GM19351 (cell line): ENCODE measurements at regions not wholly inside any gene's neighbourhood (a gene's known extent, or its start where the extent isn't known, plus 50 kb on each side); places are given as distances from the start of the nearest gene placed in this dataset.

Experiments used
- ATAC-seq: cut with Tn5 transposase; IDR thresholded peaks from one replicate; pipeline ENCODE4 v1.9.1; 2021; ENCODE audit warnings: mild to moderate bottlenecking, moderate library complexity; ENCODE audit not compliant: unreplicated experiment

- no peak for ATAC-seq
These were observed 161.2 kb downstream of the ENGASE start for GRCh38 chr17:79235808-79236207.

GRCh38 chr17:79233916-79234551 is 159.4 kb downstream of the ENGASE start:
- no peak for ATAC-seq

GRCh38 chr17:79232957-79233356 is 158.3 kb downstream of the ENGASE start:
- no peak for ATAC-seq

GRCh38 chr17:79231766-79232287 is 157.2 kb downstream of the ENGASE start:
- ATAC-seq: no peak

- no peak for ATAC-seq
These were observed 156.0 kb downstream of the ENGASE start for GRCh38 chr17:79230576-79230975.

- ATAC-seq: no peak
These were observed 151.4 kb downstream of the ENGASE start for GRCh38 chr17:79226037-79226436.

GRCh38 chr17:79224903-79225302 is 150.3 kb downstream of the ENGASE start:
- ATAC-seq: no peak

- ATAC-seq: no peak
These were observed 149.9 kb downstream of the ENGASE start for GRCh38 chr17:79224476-79224875.

GRCh38 chr17:79223953-79224352 is 149.3 kb downstream of the ENGASE start:
- ATAC-seq: no peak

- ATAC-seq: no peak
These were observed 148.8 kb downstream of the ENGASE start for GRCh38 chr17:79223471-79223870.

- ATAC-seq: no peak
These were observed 147.0 kb downstream of the ENGASE start for GRCh38 chr17:79221597-79221996.

GRCh38 chr17:79220713-79221291 is 146.2 kb downstream of the ENGASE start:
- no peak for ATAC-seq

- no peak for ATAC-seq
These were observed 145.6 kb downstream of the ENGASE start for GRCh38 chr17:79220201-79220712.

- no peak for ATAC-seq
These were observed 144.7 kb downstream of the ENGASE start for GRCh38 chr17:79219208-79219935.

- ATAC-seq: no peak
These were observed 144.2 kb downstream of the ENGASE start for GRCh38 chr17:79218825-79219200.

GRCh38 chr17:79218175-79218824 is 143.7 kb downstream of the ENGASE start:
- no peak for ATAC-seq

GRCh38 chr17:79217473-79218135 is 143.0 kb downstream of the ENGASE start:
- ATAC-seq: no peak

GRCh38 chr17:79216826-79217225 is 142.2 kb downstream of the ENGASE start:
- no peak for ATAC-seq

- no peak for ATAC-seq
These were observed 141.8 kb downstream of the ENGASE start for GRCh38 chr17:79216391-79216790.

GRCh38 chr17:79215631-79216030 is 141.0 kb downstream of the ENGASE start:
- no peak for ATAC-seq
